IMR-90 (cell line): ENCODE measurements at regions not wholly inside any gene's neighbourhood (a gene's known extent, or its start where the extent isn't known, plus 50 kb on each side); places are given as distances from the start of the nearest gene placed in this dataset.

Experiments
- ATAC-seq: fragments of 200-7000 bp; cut with Tn5 transposase; 2 replicates; pipeline ENCODE4 v1.9.1; 2020; ENCODE audit warnings: low read depth, mild to moderate bottlenecking, moderate library complexity
- BruUV-seq: library from RNA; stranded (reverse); fragments of 400-500 nt; replicated peaks from 2 replicates; lab custom pipeline; 2021; lab: Mats Ljungman, UMichigan
- CTCF ChIA-PET: fragments of 300-600 bp; formaldehyde crosslinking; extraction: SDS; loops from one replicate; lab custom pipeline; 2021; ENCODE audit warnings: antibody characterized with exemption; lab: Yijun Ruan, JAX
- POLR2A ChIA-PET: fragments of 300-600 bp; sonication (Branson Sonifier 250); formaldehyde crosslinking; loops from one replicate; lab custom pipeline; 2022; ENCODE audit warnings: antibody characterized with exemption; ENCODE audit not compliant: unreplicated experiment; lab: Charles Lee
- DNase-seq: peaks from one replicate; pipeline ENCODE4 v3.0.0; 2013
- H2AFZ ChIP-seq: replicated peaks from 2 replicates; pipeline ENCODE3; 2013; ENCODE audit warnings: low read length, mild to moderate bottlenecking; ENCODE audit not compliant: poor library complexity
- H2AK5ac ChIP-seq: 2 replicates; pipeline ENCODE4 v1.6.1; 2013; ENCODE audit warnings: low read depth, low read length, inconsistent platforms
- H2AK9ac ChIP-seq: replicated peaks from 2 replicates; pipeline ENCODE3; 2013; ENCODE audit warnings: mild to moderate bottlenecking, low read depth, low read length, moderate library complexity; ENCODE audit not compliant: poor library complexity
- H2BK120ac ChIP-seq: 2 replicates; pipeline ENCODE4 v1.6.1; 2013; ENCODE audit warnings: low read depth, low read length, inconsistent platforms
- H2BK15ac ChIP-seq: 3 replicates; pipeline ENCODE4 v1.6.1; 2013; ENCODE audit warnings: low read depth, low read length, inconsistent platforms
- H2BK20ac ChIP-seq: 2 replicates; pipeline ENCODE4 v1.6.1; 2013; ENCODE audit warnings: low read depth, mild to moderate bottlenecking, inconsistent platforms, low read length, moderate library complexity
- H2BK5ac ChIP-seq: 2 replicates; pipeline ENCODE4 v1.6.1; 2013; ENCODE audit warnings: mild to moderate bottlenecking, low read depth, low read length, inconsistent platforms; ENCODE audit not compliant: poor library complexity, severe bottlenecking
- H3K14ac ChIP-seq: replicated peaks from 2 replicates; pipeline ENCODE4 v1.6.1; 2013; ENCODE audit warnings: low read depth, low read length, inconsistent platforms
- H3K18ac ChIP-seq: 2 replicates; pipeline ENCODE4 v1.6.1; 2013; ENCODE audit warnings: low read depth, low read length, control low read depth
- H3K23ac ChIP-seq: 2 replicates; pipeline ENCODE4 v1.6.1; 2013; ENCODE audit warnings: low read depth, low read length, inconsistent platforms
- H3K27ac ChIP-seq: 2 replicates; pipeline ENCODE4 v1.5.1; 2013; ENCODE audit warnings: mild to moderate bottlenecking, control low read depth, low read length; ENCODE audit not compliant: insufficient read depth
- H3K27me3 ChIP-seq: 2 replicates; pipeline ENCODE4 v1.6.1; 2013; ENCODE audit warnings: low read length; ENCODE audit not compliant: control insufficient read depth, insufficient read depth
- H3K36me3 ChIP-seq: 2 replicates; pipeline ENCODE4 v1.6.1; 2013; ENCODE audit warnings: low read length, mixed read lengths; ENCODE audit not compliant: control insufficient read depth, insufficient read depth
- H3K4ac ChIP-seq: 2 replicates; pipeline ENCODE4 v1.6.1; 2013; ENCODE audit warnings: low read depth, low read length, inconsistent platforms
- H3K4me1 ChIP-seq: 2 replicates; pipeline ENCODE4 v1.6.1; 2013; ENCODE audit warnings: low read length, mixed read lengths; ENCODE audit not compliant: control insufficient read depth, insufficient read depth
- H3K4me2 ChIP-seq: 2 replicates; pipeline ENCODE4 v1.6.1; 2013; ENCODE audit warnings: low read depth, mild to moderate bottlenecking, control low read depth, low read length, moderate library complexity
- H3K4me3 ChIP-seq: 2 replicates; pipeline ENCODE4 v1.5.1; 2013; ENCODE audit warnings: low read depth, mild to moderate bottlenecking, control low read depth, low read length, moderate library complexity; ENCODE audit not compliant: insufficient read depth
- H3K56ac ChIP-seq: 2 replicates; pipeline ENCODE4 v1.6.1; 2013; ENCODE audit warnings: low read length, inconsistent platforms; ENCODE audit not compliant: insufficient read depth; ENCODE audit errors: extremely low read depth
- H3K79me1 ChIP-seq, 2 experiments: 2 replicates each; pipeline ENCODE4 v1.6.1; 2013; ENCODE audit warnings: low read length in 2 of 2, inconsistent platforms in 1 of 2, low read depth in 1 of 2
- H3K9ac ChIP-seq: 2 replicates; pipeline ENCODE4 v1.6.1; 2013; ENCODE audit warnings: low read depth, low read length, control low read depth
- H3K9me1 ChIP-seq: 2 replicates; pipeline ENCODE4 v1.6.1; 2013; ENCODE audit warnings: low read length, inconsistent platforms; ENCODE audit not compliant: insufficient read depth
- H3K9me3 ChIP-seq: 2 replicates; pipeline ENCODE4 v1.6.1; 2013; ENCODE audit warnings: low read length; ENCODE audit not compliant: control insufficient read depth, insufficient read depth
- H4K20me1 ChIP-seq: 2 replicates; pipeline ENCODE4 v1.6.1; 2013; ENCODE audit warnings: low read length, inconsistent platforms; ENCODE audit not compliant: insufficient read depth
- H4K5ac ChIP-seq: 2 replicates; pipeline ENCODE4 v1.6.1; 2013; ENCODE audit warnings: mild to moderate bottlenecking, low read depth, low read length, control low read depth
- H4K8ac ChIP-seq, 2 experiments: 2 replicates each; pipeline ENCODE4 v1.6.1; 2013; ENCODE audit warnings: low read depth in 2 of 2, low read length in 2 of 2, control low read depth in 1 of 2, inconsistent platforms in 1 of 2
- H4K91ac ChIP-seq: 2 replicates; pipeline ENCODE4 v1.6.1; 2013; ENCODE audit warnings: low read depth, low read length, inconsistent platforms; ENCODE audit not compliant: insufficient read depth
- NFE2L2 ChIP-seq: fragments of 150-350 bp; IDR thresholded peaks from 2 replicates; pipeline ENCODE4 v1.6.1; 2016; ENCODE audit warnings: low read depth, mild to moderate bottlenecking, low read length
- RAD21 ChIP-seq: IDR thresholded peaks from 2 replicates; pipeline ENCODE4 v1.6.1; 2012; ENCODE audit warnings: low read length, improper control_type of control experiment
- WGBS, 2 experiments: methylation state at CpG; one replicate each; pipeline versions ENCODE4 v1.1.5 to v1.1.7; 2013; ENCODE audit warnings: missing lambda C conversion rate in 2 of 2; ENCODE audit not compliant: insufficient read length in 1 of 2; ENCODE audit errors: extremely low coverage in 2 of 2; 5-methylcytosine and 5-hydroxymethylcytosine counted together
- dilution Hi-C: fragments of 300-500 bp; cut with HindIII; formaldehyde crosslinking; loops from one replicate; pipeline ENCODE4 v1.14.3; 2018; ENCODE audit warnings: low sequenced_read_pairs; ENCODE audit not compliant: unreplicated experiment
- in situ Hi-C: fragments of 300-500 bp; cut with MboI; formaldehyde crosslinking; loops from 3 replicates; pipeline ENCODE4 v1.14.3; 2019; ENCODE audit warnings: low sequenced_read_pairs, inconsistent platforms, mixed read lengths
- intact Hi-C: fragments of 100-400 bp; cut with micrococcal nuclease; formaldehyde crosslinking; loops from 2 replicates; pipeline ENCODE4 v1.10.0; 2022

DNA sequence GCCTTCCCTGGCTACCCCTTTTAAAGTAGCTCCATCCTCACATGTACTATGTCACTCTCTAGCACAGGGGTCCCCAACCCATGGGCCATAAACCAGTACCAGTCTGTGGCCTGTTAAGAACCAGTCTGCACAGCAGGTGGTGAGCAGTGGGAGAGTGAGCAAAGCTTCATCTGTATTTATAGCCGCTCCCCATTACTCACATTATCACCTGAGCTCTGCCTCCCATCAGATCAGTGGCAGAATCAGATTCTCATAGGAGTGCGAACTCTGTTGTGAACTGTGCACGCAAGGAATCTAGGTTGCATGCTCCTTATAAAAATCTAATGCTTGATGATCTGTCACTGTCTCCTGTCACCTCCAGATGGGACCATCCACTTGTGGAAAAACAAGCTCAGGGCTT lies 116.6 kb upstream of the FOXD3 start:
- no peak overlapping the region for H3K23ac ChIP-seq
- intact Hi-C loops (no loop called here), dilution Hi-C loops (no loop called here), in situ Hi-C loops (no loop called here)
- TF ChIP-seq NFE2L2 (no peak), RAD21 (no peak)
- ATAC-seq, result no peak
- H3K9ac ChIP-seq, result no peak overlapping the region
- WGBS, 2 experiments, result no CpG with 5 or more reads among the region's 3 CpGs
- no peak overlapping the region for H2BK15ac ChIP-seq
- no peak overlapping the region for H3K27ac ChIP-seq
- H3K4me1 ChIP-seq, result no peaks in the 10 kb centered on the region
- H3K9me1 ChIP-seq, result no peaks in the 10 kb centered on the region
- H3K4me3 ChIP-seq, result no peak overlapping the region
- no peak overlapping the region for H3K14ac ChIP-seq
- H4K5ac ChIP-seq, result no peak overlapping the region
- H4K91ac ChIP-seq, result no peak overlapping the region
- no peaks in the 10 kb centered on the region for H3K27me3 ChIP-seq
- POLR2A ChIA-PET, result no interaction called here
- no peaks in the 10 kb centered on the region for H3K79me1 ChIP-seq
- H3K36me3 ChIP-seq, result no peaks in the 10 kb centered on the region
- no peak overlapping the region for H2BK5ac ChIP-seq
- H2AFZ ChIP-seq, result no peak overlapping the region
- DNase-seq, result no peak
- no peak overlapping the region for H3K4ac ChIP-seq
- H3K4me2 ChIP-seq, result no peak overlapping the region
- H2AK5ac ChIP-seq, result no peak overlapping the region
- no peak overlapping the region for H2BK120ac ChIP-seq
- no TSS peak for BruUV-seq
- no peaks in the 10 kb centered on the region for H3K9me3 ChIP-seq
- no peak overlapping the region for H3K18ac ChIP-seq
- H2BK20ac ChIP-seq, result no peak overlapping the region
- CTCF ChIA-PET, result no interaction called here
- H4K20me1 ChIP-seq, result no peaks in the 10 kb centered on the region
- H2AK9ac ChIP-seq, result no peak overlapping the region
- H3K56ac ChIP-seq, result no peak overlapping the region
- no peak overlapping the region for H4K8ac ChIP-seq
